ENCODE measurements at regions not wholly inside any gene's neighbourhood (a gene's known extent, or its start where the extent isn't known, plus 50 kb on each side); places are given as distances from the start of the nearest gene placed in this dataset.

DNA sequence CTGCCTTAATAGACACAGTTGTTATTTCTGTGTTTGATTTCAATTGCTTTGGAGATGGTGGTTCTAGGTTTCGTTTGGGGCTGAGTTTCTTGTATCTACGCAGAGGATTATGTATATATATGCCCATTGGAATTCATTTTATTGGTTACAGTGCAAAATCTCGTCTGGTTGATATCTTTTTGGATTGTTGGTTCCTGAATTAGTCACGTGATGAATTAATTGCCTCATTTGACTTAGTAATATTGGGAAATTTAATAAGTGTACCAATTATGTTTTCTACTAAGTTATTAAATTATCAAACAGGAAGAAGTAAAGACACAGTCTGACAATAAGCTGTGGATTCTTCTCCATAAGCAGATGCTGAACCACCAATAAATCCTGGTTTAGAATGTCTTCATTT, 467.9 kb upstream of the TENM3 start:
- Histone ChIP-seq H2BK120ac (ENCODE audit: low read depth, low read length) (no peak overlapping the region), H3K4me3 (ENCODE audit: insufficient read depth in 1 of 2, low read depth in 1 of 2, low read length in 2 of 2) (no peak overlapping the region), H3K9me3 (ENCODE audit: control insufficient read depth, low read length) (no peaks in the 10 kb centered on the region), H4K8ac (ENCODE audit: low read length) (no peak overlapping the region), H2BK5ac (ENCODE audit: low read depth, low read length, poor library complexity, severe bottlenecking) (no peak overlapping the region), H3K23ac (ENCODE audit: low read length in 2 of 2) (no peak overlapping the region), H3K36me3 (ENCODE audit: control insufficient read depth in 1 of 2, insufficient read depth in 2 of 2, low read depth in 1 of 2, low read length in 2 of 2) (no peaks in the 10 kb centered on the region), H3K4ac (ENCODE audit: low read depth in 1 of 2, low read length in 2 of 2) (no peak overlapping the region), H3K79me1 (replicated peaks; ENCODE audit: low read length, poor library complexity, severe bottlenecking) (no peaks in the 10 kb centered on the region), H2BK12ac (ENCODE audit: low read length in 2 of 2) (no peak overlapping the region), H3K14ac (ENCODE audit: low read length in 2 of 2) (no peak overlapping the region), H2BK15ac (ENCODE audit: low read depth, poor library complexity, severe bottlenecking) (no peak overlapping the region), H2AK5ac (ENCODE audit: low read length, severe bottlenecking) (no peak overlapping the region), H3K9ac (ENCODE audit: low read length) (no peak overlapping the region), H3K4me2 (ENCODE audit: low read length, poor library complexity, severe bottlenecking) (no peak overlapping the region), H3K27ac (ENCODE audit: low read length, poor library complexity, severe bottlenecking) (no peak overlapping the region), H3K27me3 (ENCODE audit: control insufficient read depth in 1 of 2, insufficient read depth in 1 of 2, low read length in 2 of 2) (no peaks in the 10 kb centered on the region), H2AFZ (ENCODE audit: low read depth, low read length) (no peak overlapping the region), H3K4me1 (ENCODE audit: control insufficient read depth, insufficient read depth, low read depth, low read length) (no peaks in the 10 kb centered on the region), H3K18ac (ENCODE audit: low read depth in 1 of 2, low read length in 2 of 2) (no peak overlapping the region), H4K91ac (ENCODE audit: low read length) (no peak overlapping the region)
- no peak for DNase-seq
- WGBS, result 61% methylated on average over 3 of the region's 4 CpGs

DNA sequence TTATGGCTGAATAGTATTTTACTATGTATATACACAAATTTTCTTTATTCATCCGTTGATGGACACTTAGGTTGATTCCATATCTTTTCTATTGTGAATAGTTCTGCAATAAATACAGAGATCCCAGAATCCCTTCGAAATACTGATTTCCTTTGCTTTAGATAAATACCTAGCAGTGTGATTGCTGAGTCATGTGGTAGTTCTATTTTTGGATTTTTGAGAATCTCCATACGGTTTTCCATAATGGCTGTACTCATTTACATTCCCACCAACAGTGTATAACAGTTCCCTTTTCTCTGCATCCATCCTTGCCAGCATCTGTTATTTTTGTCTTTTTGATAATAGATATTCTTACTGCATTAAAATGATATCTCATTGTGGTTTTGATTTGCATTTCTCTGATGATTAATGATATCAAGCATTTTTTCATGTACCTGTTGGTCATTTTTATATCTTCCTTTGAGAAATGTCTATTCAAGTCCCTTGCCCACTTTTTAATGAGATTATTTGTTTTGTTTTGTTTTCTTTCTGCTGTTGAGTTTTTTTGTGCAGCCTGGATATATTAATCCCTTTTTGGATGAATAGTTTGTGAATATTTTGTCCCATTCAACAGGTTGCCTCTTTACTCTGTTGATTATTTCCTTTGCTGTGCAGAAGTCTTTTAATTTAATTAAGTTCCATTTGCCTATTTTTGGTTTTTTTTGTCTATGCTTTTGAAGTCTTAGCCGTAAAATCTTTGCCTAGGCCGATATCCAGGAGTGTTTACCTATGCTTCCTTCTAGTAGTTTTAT, 466.7 kb upstream of the TENM3 start:
- H3K79me1 ChIP-seq (replicated peaks; ENCODE audit: low read length, poor library complexity, severe bottlenecking), result no peaks in the 10 kb centered on the region
- no peaks in the 10 kb centered on the region for H3K4me1 ChIP-seq (ENCODE audit: control insufficient read depth, insufficient read depth, low read depth, low read length)
- H3K9ac ChIP-seq (ENCODE audit: low read length), result no peak overlapping the region
- WGBS, result 91% methylated on average over 2 of the region's 5 CpGs
- H2BK5ac ChIP-seq (ENCODE audit: low read depth, low read length, poor library complexity, severe bottlenecking), result no peak overlapping the region
- H3K27me3 ChIP-seq (ENCODE audit: control insufficient read depth in 1 of 2, insufficient read depth in 1 of 2, low read length in 2 of 2), result no peaks in the 10 kb centered on the region
- H2AFZ ChIP-seq (ENCODE audit: low read depth, low read length), result no peak overlapping the region
- H4K8ac ChIP-seq (ENCODE audit: low read length), result no peak overlapping the region
- H3K4ac ChIP-seq (ENCODE audit: low read depth in 1 of 2, low read length in 2 of 2), result no peak overlapping the region
- H3K23ac ChIP-seq (ENCODE audit: low read length in 2 of 2), result no peak overlapping the region
- H4K91ac ChIP-seq (ENCODE audit: low read length), result no peak overlapping the region
- DNase-seq, result no peak
- no peak overlapping the region for H3K14ac ChIP-seq (ENCODE audit: low read length in 2 of 2)
- no peak overlapping the region for H3K4me2 ChIP-seq (ENCODE audit: low read length, poor library complexity, severe bottlenecking)
- no peak overlapping the region for H3K18ac ChIP-seq (ENCODE audit: low read depth in 1 of 2, low read length in 2 of 2)
- H3K27ac ChIP-seq (ENCODE audit: low read length, poor library complexity, severe bottlenecking), result no peak overlapping the region
- no peaks in the 10 kb centered on the region for H3K36me3 ChIP-seq (ENCODE audit: control insufficient read depth in 1 of 2, insufficient read depth in 2 of 2, low read depth in 1 of 2, low read length in 2 of 2)
- H3K9me3 ChIP-seq (ENCODE audit: control insufficient read depth, low read length), result no peaks in the 10 kb centered on the region
- no peak overlapping the region for H2BK15ac ChIP-seq (ENCODE audit: low read depth, poor library complexity, severe bottlenecking)
- H2BK12ac ChIP-seq (ENCODE audit: low read length in 2 of 2), result no peak overlapping the region
- no peak overlapping the region for H2AK5ac ChIP-seq (ENCODE audit: low read length, severe bottlenecking)
- no peak overlapping the region for H3K4me3 ChIP-seq (ENCODE audit: insufficient read depth in 1 of 2, low read depth in 1 of 2, low read length in 2 of 2)
- no peak overlapping the region for H2BK120ac ChIP-seq (ENCODE audit: low read depth, low read length)

DNA sequence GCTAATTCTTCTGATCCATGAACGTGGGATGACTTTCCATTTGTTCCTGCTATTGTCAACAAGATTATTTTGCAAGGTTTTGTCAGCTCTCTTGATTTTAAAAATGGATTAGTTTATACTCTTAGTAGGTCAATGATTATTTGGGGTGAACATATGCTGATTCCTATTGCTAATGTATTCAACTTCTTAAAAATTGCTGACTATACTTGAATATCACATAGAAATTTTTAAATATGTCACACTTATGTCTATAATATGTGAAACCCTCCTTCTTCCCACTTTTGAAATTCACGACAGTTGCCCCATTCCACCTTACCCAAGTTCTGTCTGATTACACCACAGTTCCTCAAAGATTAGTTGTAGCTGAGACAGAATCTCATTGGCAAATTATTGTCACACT, 465.7 kb upstream of the TENM3 start:
- no peak overlapping the region for H3K4ac ChIP-seq (ENCODE audit: low read depth in 1 of 2, low read length in 2 of 2)
- H3K36me3 ChIP-seq (ENCODE audit: control insufficient read depth in 1 of 2, insufficient read depth in 2 of 2, low read depth in 1 of 2, low read length in 2 of 2), result no peaks in the 10 kb centered on the region
- H3K9ac ChIP-seq (ENCODE audit: low read length), result no peak overlapping the region
- H3K79me1 ChIP-seq (replicated peaks; ENCODE audit: low read length, poor library complexity, severe bottlenecking), result no peaks in the 10 kb centered on the region
- 63% methylated on average over 2 of the region's 2 CpGs for WGBS
- no peak overlapping the region for H3K27ac ChIP-seq (ENCODE audit: low read length, poor library complexity, severe bottlenecking)
- no peak overlapping the region for H3K23ac ChIP-seq (ENCODE audit: low read length in 2 of 2)
- no peak overlapping the region for H2AFZ ChIP-seq (ENCODE audit: low read depth, low read length)
- no peak overlapping the region for H2BK15ac ChIP-seq (ENCODE audit: low read depth, poor library complexity, severe bottlenecking)
- no peak for DNase-seq
- no peak overlapping the region for H2BK5ac ChIP-seq (ENCODE audit: low read depth, low read length, poor library complexity, severe bottlenecking)
- H4K91ac ChIP-seq (ENCODE audit: low read length), result no peak overlapping the region
- no peaks in the 10 kb centered on the region for H3K4me1 ChIP-seq (ENCODE audit: control insufficient read depth, insufficient read depth, low read depth, low read length)
- no peak overlapping the region for H3K14ac ChIP-seq (ENCODE audit: low read length in 2 of 2)
- H3K9me3 ChIP-seq (ENCODE audit: control insufficient read depth, low read length), result no peaks in the 10 kb centered on the region
- H3K18ac ChIP-seq (ENCODE audit: low read depth in 1 of 2, low read length in 2 of 2), result no peak overlapping the region
- no peak overlapping the region for H2AK5ac ChIP-seq (ENCODE audit: low read length, severe bottlenecking)
- no peaks in the 10 kb centered on the region for H3K27me3 ChIP-seq (ENCODE audit: control insufficient read depth in 1 of 2, insufficient read depth in 1 of 2, low read length in 2 of 2)
- H3K4me2 ChIP-seq (ENCODE audit: low read length, poor library complexity, severe bottlenecking), result no peak overlapping the region
- H3K4me3 ChIP-seq (ENCODE audit: insufficient read depth in 1 of 2, low read depth in 1 of 2, low read length in 2 of 2), result no peak overlapping the region
- no peak overlapping the region for H2BK12ac ChIP-seq (ENCODE audit: low read length in 2 of 2)
- no peak overlapping the region for H2BK120ac ChIP-seq (ENCODE audit: low read depth, low read length)
- H4K8ac ChIP-seq (ENCODE audit: low read length), result no peak overlapping the region

DNA sequence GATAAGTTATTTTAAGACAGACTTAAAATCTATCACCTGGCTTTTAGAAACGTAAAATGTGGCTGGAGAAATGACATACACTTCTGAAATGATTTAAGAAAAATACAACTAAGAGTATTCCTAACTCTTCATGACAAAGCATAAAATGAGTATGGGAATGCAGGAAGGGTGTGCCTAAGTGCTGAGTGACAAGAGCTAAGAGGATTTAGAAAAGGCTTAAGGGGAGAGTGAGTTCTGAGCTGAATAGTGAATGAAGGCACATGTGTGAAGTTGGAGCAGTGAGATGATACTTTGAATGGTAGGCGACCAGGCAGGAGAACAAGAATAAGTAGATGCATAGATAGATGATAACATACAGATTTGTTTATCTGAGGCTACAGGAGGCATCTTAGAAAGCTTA, 458.3 kb upstream of the TENM3 start:
- H3K79me1 ChIP-seq (replicated peaks; ENCODE audit: low read length, poor library complexity, severe bottlenecking), result no peaks in the 10 kb centered on the region
- H3K4me1 ChIP-seq (ENCODE audit: control insufficient read depth, insufficient read depth, low read depth, low read length), result no peaks in the 10 kb centered on the region
- H2BK15ac ChIP-seq (ENCODE audit: low read depth, poor library complexity, severe bottlenecking), result no peak overlapping the region
- no peak overlapping the region for H4K91ac ChIP-seq (ENCODE audit: low read length)
- H3K4ac ChIP-seq (ENCODE audit: low read depth in 1 of 2, low read length in 2 of 2), result no peak overlapping the region
- no peak overlapping the region for H3K4me3 ChIP-seq (ENCODE audit: insufficient read depth in 1 of 2, low read depth in 1 of 2, low read length in 2 of 2)
- H3K18ac ChIP-seq (ENCODE audit: low read depth in 1 of 2, low read length in 2 of 2), result no peak overlapping the region
- no peak overlapping the region for H4K8ac ChIP-seq (ENCODE audit: low read length)
- no peak overlapping the region for H2BK12ac ChIP-seq (ENCODE audit: low read length in 2 of 2)
- H3K27me3 ChIP-seq (ENCODE audit: control insufficient read depth in 1 of 2, insufficient read depth in 1 of 2, low read length in 2 of 2), result no peaks in the 10 kb centered on the region
- no peak overlapping the region for H2BK5ac ChIP-seq (ENCODE audit: low read depth, low read length, poor library complexity, severe bottlenecking)
- H2AFZ ChIP-seq (ENCODE audit: low read depth, low read length), result no peak overlapping the region
- no peak overlapping the region for H3K14ac ChIP-seq (ENCODE audit: low read length in 2 of 2)
- DNase-seq, result no peak
- 64% methylated on average over 1 of the region's 2 CpGs for WGBS
- no peak overlapping the region for H3K27ac ChIP-seq (ENCODE audit: low read length, poor library complexity, severe bottlenecking)
- no peaks in the 10 kb centered on the region for H3K36me3 ChIP-seq (ENCODE audit: control insufficient read depth in 1 of 2, insufficient read depth in 2 of 2, low read depth in 1 of 2, low read length in 2 of 2)
- H3K23ac ChIP-seq (ENCODE audit: low read length in 2 of 2), result no peak overlapping the region
- no peaks in the 10 kb centered on the region for H3K9me3 ChIP-seq (ENCODE audit: control insufficient read depth, low read length)
- H2AK5ac ChIP-seq (ENCODE audit: low read length, severe bottlenecking), result no peak overlapping the region
- H3K4me2 ChIP-seq (ENCODE audit: low read length, poor library complexity, severe bottlenecking), result no peak overlapping the region
- no peak overlapping the region for H2BK120ac ChIP-seq (ENCODE audit: low read depth, low read length)
- no peak overlapping the region for H3K9ac ChIP-seq (ENCODE audit: low read length)

Measured in mesenchymal stem cell (in vitro differentiated cells and primary cell).